Gastroesophageal sphincter (tissue), 4 donors: ENCODE measurements at regions not wholly inside any gene's neighbourhood (a gene's known extent, or its start where the extent isn't known, plus 50 kb on each side); places are given as distances from the start of the nearest gene placed in this dataset.

Experiments
- ATAC-seq: fragments of 150-250 bp; one replicate; pipeline ENCODE4 v1.9.1; 2016; ENCODE audit warnings: mild to moderate bottlenecking, moderate library complexity
- H3K27ac ChIP-seq, 4 donors: fragments of 200-600 bp; sonication (generic) in 3 of 4; 1 replicate in 3 of 4; 2 replicates in 1 of 4; pipeline ENCODE4 v1.5.1; 2016 to 2019
- H3K27me3 ChIP-seq: fragments of 200-600 bp; sonication (generic); one replicate; pipeline ENCODE4 v1.5.1; 2019
- H3K36me3 ChIP-seq, 2 donors: fragments of 200-600 bp; sonication (generic); one replicate each; pipeline ENCODE4 v1.5.1; 2019; ENCODE audit warnings: control low read depth in 1 of 2
- H3K4me1 ChIP-seq, 3 donors: fragments of 200-600 bp; sonication (generic); 1 replicate in 2 of 3; 2 replicates in 1 of 3; pipeline ENCODE4 v1.5.1; 2016 to 2019; ENCODE audit warnings: control low read depth in 2 of 3
- H3K4me3 ChIP-seq, 2 donors: fragments of 200-600 bp; sonication (generic); one replicate each; pipeline ENCODE4 v1.5.1; 2019; ENCODE audit warnings: mild to moderate bottlenecking in 1 of 2, moderate library complexity in 1 of 2
- H3K9me3 ChIP-seq, 3 donors: fragments of 200-600 bp; sonication (generic); one replicate each; pipeline ENCODE4 v1.5.1; 2017 to 2019; ENCODE audit warnings: control low read depth in 2 of 3
- CTCF ChIP-seq, 4 experiments: fragments of 200-600 bp in 2 of 4; fragments of 450-650 bp in 2 of 4; sonication (generic) in 1 of 4; IDR thresholded peaks; one replicate each; pipeline ENCODE4 v1.5.1; 2017 to 2019; ENCODE audit warnings: antibody characterized with exemption in 4 of 4, mild to moderate bottlenecking in 2 of 4, moderate library complexity in 2 of 4
- EP300 ChIP-seq: sonication (generic); formaldehyde crosslinking; IDR thresholded peaks from one replicate; pipeline ENCODE4 v1.6.1; 2017; ENCODE audit warnings: antibody characterized with exemption, mild to moderate bottlenecking
- POLR2A ChIP-seq, 2 donors: fragments of 450-650 bp; IDR thresholded peaks; one replicate each; pipeline ENCODE4 v1.6.1; 2017; ENCODE audit warnings: antibody characterized with exemption in 2 of 2, mild to moderate bottlenecking in 2 of 2, moderate library complexity in 1 of 2
- POLR2AphosphoS5 ChIP-seq: sonication (generic); formaldehyde crosslinking; IDR thresholded peaks from one replicate; pipeline ENCODE4 v1.6.1; 2017; ENCODE audit warnings: antibody characterized with exemption
- WGBS, 2 donors: methylation state at CpG; one replicate each; pipeline ENCODE4 v1.1.5; 2018; ENCODE audit warnings: low coverage in 1 of 2; 5-methylcytosine and 5-hydroxymethylcytosine counted together

DNA sequence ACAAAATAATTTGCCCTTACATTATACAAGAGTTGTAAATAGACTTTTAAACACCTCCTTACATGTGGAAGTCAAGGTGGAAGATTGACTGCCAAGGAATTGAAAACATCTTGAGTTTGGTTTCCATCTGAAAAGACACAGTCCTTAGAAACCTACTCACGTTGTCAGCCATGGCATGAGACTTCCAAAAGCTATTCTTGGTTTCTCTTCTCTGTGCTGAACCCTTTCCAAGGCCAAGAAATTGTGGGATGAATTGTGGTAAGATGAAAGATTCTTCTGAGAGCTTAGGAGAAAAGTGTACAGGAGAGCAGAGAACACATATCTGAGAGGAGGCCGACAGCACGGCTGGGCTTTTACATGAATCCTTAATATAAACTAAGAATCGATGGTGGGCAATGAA is 370.0 kb downstream of the FBXW7 start:
- no peak for TF ChIP-seq CTCF (IDR thresholded peaks at IDR 0.05)
- no peak for TF ChIP-seq EP300
- no peak for TF ChIP-seq POLR2AphosphoS5
- no peak for TF ChIP-seq POLR2A (IDR thresholded peaks at IDR 0.05)
- Histone ChIP-seq H3K9me3 (no peaks in the 10 kb centered on the region), H3K36me3 (no peaks in the 10 kb centered on the region), H3K4me1 (peaks cover 0 to 24% (median 0%) of the 10 kb centered on the region in 3 donors), H3K27ac (no peak overlapping the region), H3K4me3 (no peak overlapping the region), H3K27me3 (no peaks in the 10 kb centered on the region)
- ATAC-seq = no peak
- 59 to 63% methylated on average over 4 of the region's 4 CpGs for WGBS, 2 donors

DNA sequence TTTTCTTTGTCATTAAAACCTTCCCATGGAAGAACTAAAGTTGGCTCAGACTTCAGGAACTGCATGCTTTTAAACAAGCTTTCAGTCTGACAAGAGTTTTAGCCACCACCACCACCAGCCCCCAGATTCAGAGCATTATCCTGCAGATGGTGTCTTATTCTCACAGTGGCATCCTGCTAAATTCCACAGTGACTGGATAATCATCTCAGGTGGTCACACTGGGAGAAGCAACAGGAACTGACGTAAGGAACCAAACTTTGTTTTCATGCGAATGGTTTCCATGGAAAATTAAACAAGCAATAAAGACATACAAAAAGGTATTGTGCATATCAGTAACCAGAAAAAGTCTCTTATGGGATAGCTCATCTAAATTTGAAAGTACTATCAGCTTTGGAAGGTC is 370.7 kb downstream of the FBXW7 start:
- 20 to 23% methylated on average over 2 of the region's 2 CpGs for WGBS, 2 donors
- Histone ChIP-seq H3K4me3 (no peak overlapping the region), H3K27ac (no peak overlapping the region), H3K36me3 (no peaks in the 10 kb centered on the region), H3K27me3 (no peaks in the 10 kb centered on the region), H3K9me3 (no peaks in the 10 kb centered on the region), H3K4me1 (peaks cover 0 to 24% (median 0%) of the 10 kb centered on the region in 3 donors)
- TF ChIP-seq POLR2A (IDR thresholded peaks at IDR 0.05) = no peak
- no peak for TF ChIP-seq CTCF (IDR thresholded peaks at IDR 0.05)
- no peak for TF ChIP-seq POLR2AphosphoS5
- no peak for TF ChIP-seq EP300
- no peak for ATAC-seq

GRCh38 chr4:152164561-152164960 is 371.3 kb downstream of the FBXW7 start:
- Histone ChIP-seq H3K4me1 (peaks cover 0 to 24% (median 0%) of the 10 kb centered on the region in 3 donors), H3K27me3 (no peaks in the 10 kb centered on the region), H3K9me3 (no peaks in the 10 kb centered on the region), H3K4me3 (no peak overlapping the region), H3K36me3 (no peaks in the 10 kb centered on the region), H3K27ac (no peak overlapping the region)
- TF ChIP-seq CTCF (IDR thresholded peaks at IDR 0.05) (no peak), POLR2A (IDR thresholded peaks at IDR 0.05) (no peak), POLR2AphosphoS5 (no peak), EP300 (no peak)
- 88 to 92% methylated on average over 1 of the region's 1 CpG for WGBS, 2 donors
- no peak for ATAC-seq

GRCh38 chr4:152162331-152162697 is 373.6 kb downstream of the FBXW7 start:
- ATAC-seq = no peak
- Histone ChIP-seq H3K27me3 (no peaks in the 10 kb centered on the region), H3K36me3 (no peaks in the 10 kb centered on the region), H3K9me3 (no peaks in the 10 kb centered on the region), H3K4me1 (peaks cover 0 to 24% (median 0%) of the 10 kb centered on the region in 3 donors), H3K27ac (no peak overlapping the region), H3K4me3 (no peak overlapping the region)
- no peak for TF ChIP-seq EP300
- no peak for TF ChIP-seq CTCF (IDR thresholded peaks at IDR 0.05)
- WGBS, 2 donors = 29 to 66% methylated on average over 2 of the region's 2 CpGs

- 51 to 55% methylated on average over 3 of the region's 3 CpGs for WGBS, 2 donors
- Histone ChIP-seq H3K27ac (no peak overlapping the region), H3K4me1 (peaks cover 0 to 24% (median 0%) of the 10 kb centered on the region in 3 donors), H3K27me3 (no peaks in the 10 kb centered on the region), H3K9me3 (no peaks in the 10 kb centered on the region), H3K36me3 (no peaks in the 10 kb centered on the region), H3K4me3 (no peak overlapping the region)
- no peak for ATAC-seq
- no peak for TF ChIP-seq POLR2AphosphoS5
- TF ChIP-seq CTCF (IDR thresholded peaks at IDR 0.05) = no peak
- TF ChIP-seq EP300 = no peak
- no peak for TF ChIP-seq POLR2A (IDR thresholded peaks at IDR 0.05)
These were observed 374.1 kb downstream of the FBXW7 start for GRCh38 chr4:152161676-152162330.
